ENCODE measurements at regions not wholly inside any gene's neighbourhood (a gene's known extent, or its start where the extent isn't known, plus 50 kb on each side); places are given as distances from the start of the nearest gene placed in this dataset.
"Not testable (repeated sequence)": the region's sequence is repeated elsewhere in the genome, so short reads cannot be mapped to it uniquely, and the experiment has no call there.

DNA sequence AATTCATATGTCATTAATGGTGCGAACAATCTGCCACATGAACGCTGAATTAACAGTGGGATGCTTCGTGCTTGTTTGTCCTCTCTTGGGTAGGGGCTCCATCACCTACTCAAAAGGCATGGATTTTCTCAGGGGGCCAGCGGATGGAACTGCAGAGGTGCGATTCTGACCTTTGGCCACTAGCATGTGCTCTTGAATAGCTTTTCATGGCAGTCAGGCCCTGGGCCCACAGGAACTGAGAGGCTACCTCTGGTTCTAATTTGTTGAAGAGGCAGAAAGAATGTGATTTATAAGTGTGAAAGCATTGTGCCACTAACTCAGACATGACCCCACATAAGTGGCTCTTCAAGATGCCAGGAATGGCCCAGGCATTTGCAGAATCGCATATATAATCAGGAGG is 283.2 kb downstream of the INSIG2 start:
- Mint-ChIP-seq H3K4me1 (ENCODE audit: low read depth, unreplicated experiment) (no peaks in the 10 kb centered on the region), H3K36me3 (ENCODE audit: insufficient read depth, unreplicated experiment) (no peaks in the 10 kb centered on the region), H3K9me3 (ENCODE audit: unreplicated experiment) (no peaks in the 10 kb centered on the region), H3K27me3 (ENCODE audit: insufficient read depth, unreplicated experiment) (peaks cover 12% of the 10 kb centered on the region), H3K4me3 (ENCODE audit: unreplicated experiment) (no peak overlapping the region), H3K27ac (ENCODE audit: unreplicated experiment) (no peak overlapping the region)
- no TSS peak for BruUV-seq (replicated peaks)
- peak; percentile 43 to 48 for DNase-seq
- intact Hi-C loops (cut with micrococcal nuclease; ENCODE audit: unreplicated experiment) = loop anchor here (1.0 to 10.0 kb wide), 5 partner anchors 149 to 494 kb away; no protein-coding TSS in a partner anchor
- H3K4me3 ChIP-seq (ENCODE audit: low read depth, low read length) = no peak overlapping the region
- no peaks in the 10 kb centered on the region for H3K9me3 ChIP-seq
- ChIA-PET POLR2A (no interaction called here), CTCF (interaction anchor here (0.6 to 1.5 kb wide), 3 partner anchors 60 to 488 kb away, joined by 3 to 6 read pairs (median 6); no protein-coding TSS in a partner anchor)
- H3K36me3 ChIP-seq (ENCODE audit: control insufficient read depth, insufficient read depth, low read length) = no peaks in the 10 kb centered on the region
- TF ChIP-seq, protein P1, sequence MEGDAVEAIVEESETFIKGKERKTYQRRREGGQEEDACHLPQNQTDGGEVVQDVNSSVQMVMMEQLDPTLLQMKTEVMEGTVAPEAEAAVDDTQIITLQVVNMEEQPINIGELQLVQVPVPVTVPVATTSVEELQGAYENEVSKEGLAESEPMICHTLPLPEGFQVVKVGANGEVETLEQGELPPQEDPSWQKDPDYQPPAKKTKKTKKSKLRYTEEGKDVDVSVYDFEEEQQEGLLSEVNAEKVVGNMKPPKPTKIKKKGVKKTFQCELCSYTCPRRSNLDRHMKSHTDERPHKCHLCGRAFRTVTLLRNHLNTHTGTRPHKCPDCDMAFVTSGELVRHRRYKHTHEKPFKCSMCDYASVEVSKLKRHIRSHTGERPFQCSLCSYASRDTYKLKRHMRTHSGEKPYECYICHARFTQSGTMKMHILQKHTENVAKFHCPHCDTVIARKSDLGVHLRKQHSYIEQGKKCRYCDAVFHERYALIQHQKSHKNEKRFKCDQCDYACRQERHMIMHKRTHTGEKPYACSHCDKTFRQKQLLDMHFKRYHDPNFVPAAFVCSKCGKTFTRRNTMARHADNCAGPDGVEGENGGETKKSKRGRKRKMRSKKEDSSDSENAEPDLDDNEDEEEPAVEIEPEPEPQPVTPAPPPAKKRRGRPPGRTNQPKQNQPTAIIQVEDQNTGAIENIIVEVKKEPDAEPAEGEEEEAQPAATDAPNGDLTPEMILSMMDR (IDR thresholded peaks at IDR 0.05; ENCODE audit: insufficient read depth in 1 of 2, low read depth in 1 of 2, low read length in 1 of 2, severe bottlenecking in 1 of 2, unreplicated experiment in 1 of 2) = peak; percentile 77 to 90
- no peaks in the 10 kb centered on the region for H3K4me1 ChIP-seq
- no peaks in the 10 kb centered on the region; the same call in 1 of the 2 replicates for H3K27me3 ChIP-seq (replicated peaks; ENCODE audit: control insufficient read depth, insufficient read depth, low read length)

DNA sequence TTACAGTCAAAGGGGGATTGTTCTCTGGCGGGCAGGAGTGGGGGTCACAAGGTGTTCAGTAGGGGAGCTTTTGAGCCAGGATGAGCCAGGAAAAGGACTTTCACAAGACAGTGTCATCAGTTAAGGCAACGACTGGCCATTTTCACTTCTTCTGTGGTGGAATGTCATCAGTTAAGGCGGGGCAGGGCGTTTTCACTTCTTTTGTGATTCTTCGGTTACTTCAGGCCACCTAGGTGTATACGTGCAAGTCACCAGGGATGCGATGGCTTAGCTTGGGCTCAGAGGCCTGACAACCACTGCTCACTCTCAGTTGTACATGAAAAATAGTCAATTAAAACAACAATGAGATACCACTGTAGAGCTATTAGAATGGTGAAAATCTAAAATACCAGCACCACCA is 281.2 kb downstream of the INSIG2 start:
- POLR2A ChIA-PET = not testable (repeated sequence)

DNA sequence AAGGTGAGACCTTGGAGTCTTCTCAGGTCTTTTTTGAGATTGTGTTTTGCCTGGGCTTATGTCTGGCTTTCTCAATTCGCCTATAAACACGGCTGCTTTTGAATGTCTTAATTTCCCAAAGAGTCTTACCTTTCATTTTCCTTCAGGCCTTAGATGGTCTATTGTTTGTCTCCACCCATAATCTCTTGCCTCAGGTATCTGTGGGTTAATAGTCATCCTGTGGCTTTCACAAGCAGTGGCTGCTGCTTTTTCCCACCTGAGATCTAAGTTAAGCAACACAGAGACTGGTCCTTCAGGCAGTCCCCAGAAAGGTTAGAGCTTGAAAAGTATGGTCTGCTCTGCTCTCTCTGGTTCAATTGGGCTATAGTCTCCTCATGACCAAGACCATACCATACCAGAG is 275.3 kb downstream of the INSIG2 start:
- no peaks in the 10 kb centered on the region for H3K9me3 Mint-ChIP-seq (ENCODE audit: unreplicated experiment)
- no TSS peak for BruUV-seq (replicated peaks)
- Histone ChIP-seq H3K4me3 (ENCODE audit: low read depth, low read length) (no peak overlapping the region), H3K4me1 (no peaks in the 10 kb centered on the region), H3K9me3 (no peaks in the 10 kb centered on the region), H3K36me3 (ENCODE audit: control insufficient read depth, insufficient read depth, low read length) (no peaks in the 10 kb centered on the region), H3K27me3 (replicated peaks; ENCODE audit: control insufficient read depth, insufficient read depth, low read length) (no peaks in the 10 kb centered on the region; the same call in 1 of the 2 replicates)
- peaks cover 6% of the 10 kb centered on the region for H3K27me3 Mint-ChIP-seq (ENCODE audit: insufficient read depth, unreplicated experiment)
- no peak for DNase-seq
- H3K36me3 Mint-ChIP-seq (ENCODE audit: insufficient read depth, unreplicated experiment) = no peaks in the 10 kb centered on the region
- intact Hi-C loops (cut with micrococcal nuclease; ENCODE audit: unreplicated experiment) = no loop called here
- TF ChIP-seq, protein P1 (IDR thresholded peaks at IDR 0.05; ENCODE audit: insufficient read depth in 1 of 2, low read depth in 1 of 2, low read length in 1 of 2, severe bottlenecking in 1 of 2, unreplicated experiment in 1 of 2) = no peak
- H3K27ac Mint-ChIP-seq (ENCODE audit: unreplicated experiment) = no peak overlapping the region
- H3K4me1 Mint-ChIP-seq (ENCODE audit: low read depth, unreplicated experiment) = no peaks in the 10 kb centered on the region
- ChIA-PET CTCF (no interaction called here), POLR2A (no interaction called here)
- H3K4me3 Mint-ChIP-seq (ENCODE audit: unreplicated experiment) = no peak overlapping the region

More for the DNA sequence above, 281.2 kb downstream of the INSIG2 start:
- CTCF ChIA-PET = interaction anchor here (1.2 kb wide), 1 partner anchor 148 kb away, joined by 3 read pairs; no protein-coding TSS in a partner anchor
- BruUV-seq (replicated peaks); H3K4me1 ChIP-seq; H3K27me3 ChIP-seq (replicated peaks; ENCODE audit: control insufficient read depth, insufficient read depth, low read length); H3K4me1 Mint-ChIP-seq (ENCODE audit: low read depth, unreplicated experiment); H3K9me3 ChIP-seq; H3K4me3 ChIP-seq (ENCODE audit: low read depth, low read length); intact Hi-C loops (cut with micrococcal nuclease; ENCODE audit: unreplicated experiment); H3K27me3 Mint-ChIP-seq (ENCODE audit: insufficient read depth, unreplicated experiment); H3K36me3 ChIP-seq (ENCODE audit: control insufficient read depth, insufficient read depth, low read length); H3K4me3 Mint-ChIP-seq (ENCODE audit: unreplicated experiment); H3K36me3 Mint-ChIP-seq (ENCODE audit: insufficient read depth, unreplicated experiment); DNase-seq; H3K9me3 Mint-ChIP-seq (ENCODE audit: unreplicated experiment): not testable (repeated sequence)
- peak overlapping the region; percentile 53 for H3K27ac Mint-ChIP-seq (ENCODE audit: unreplicated experiment)

DNA sequence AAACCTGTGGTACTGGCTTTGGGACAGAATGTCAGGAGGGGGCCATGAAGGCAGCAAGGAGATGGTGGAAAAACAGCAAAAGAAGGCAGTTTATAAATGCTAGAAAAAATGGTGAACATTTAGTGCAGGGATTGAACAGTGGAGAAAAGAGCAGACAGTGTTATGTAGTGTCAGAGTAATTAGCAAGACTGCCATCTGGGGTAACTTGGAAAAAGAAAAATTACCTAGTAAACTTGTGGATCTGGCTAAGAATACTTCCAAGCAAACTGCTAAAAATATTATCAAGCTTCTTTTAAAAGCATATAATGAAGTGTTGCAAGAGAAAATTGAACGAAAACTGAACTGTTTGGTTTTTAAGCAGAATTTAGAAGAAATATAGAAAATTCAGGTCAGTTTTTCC is 267.8 kb downstream of the INSIG2 start:
- no peaks in the 10 kb centered on the region for H3K36me3 ChIP-seq (ENCODE audit: control insufficient read depth, insufficient read depth, low read length)
- H3K9me3 ChIP-seq = no peaks in the 10 kb centered on the region; the same call in 1 of the 2 replicates
- no peaks in the 10 kb centered on the region for H3K4me1 Mint-ChIP-seq (ENCODE audit: low read depth, unreplicated experiment)
- no peaks in the 10 kb centered on the region for H3K27me3 ChIP-seq (replicated peaks; ENCODE audit: control insufficient read depth, insufficient read depth, low read length)
- H3K4me3 Mint-ChIP-seq (ENCODE audit: unreplicated experiment) = no peak overlapping the region
- no peaks in the 10 kb centered on the region for H3K36me3 Mint-ChIP-seq (ENCODE audit: insufficient read depth, unreplicated experiment)
- peaks cover 11% of the 10 kb centered on the region for H3K27me3 Mint-ChIP-seq (ENCODE audit: insufficient read depth, unreplicated experiment)
- no peaks in the 10 kb centered on the region for H3K4me1 ChIP-seq
- DNase-seq = no peak
- ChIA-PET CTCF (no interaction called here), POLR2A (no interaction called here)
- intact Hi-C loops (cut with micrococcal nuclease; ENCODE audit: unreplicated experiment) = no loop called here
- no peaks in the 10 kb centered on the region for H3K9me3 Mint-ChIP-seq (ENCODE audit: unreplicated experiment)
- H3K4me3 ChIP-seq (ENCODE audit: low read depth, low read length) = no peak overlapping the region
- TF ChIP-seq, protein P1 (IDR thresholded peaks at IDR 0.05; ENCODE audit: insufficient read depth in 1 of 2, low read depth in 1 of 2, low read length in 1 of 2, severe bottlenecking in 1 of 2, unreplicated experiment in 1 of 2) = no peak
- BruUV-seq (replicated peaks) = no TSS peak
- H3K27ac Mint-ChIP-seq (ENCODE audit: unreplicated experiment) = no peak overlapping the region

Measured in Caco-2 (cell line).